ENCODE measurements at regions not wholly inside any gene's neighbourhood (a gene's known extent, or its start where the extent isn't known, plus 50 kb on each side); places are given as distances from the start of the nearest gene placed in this dataset.

DNA sequence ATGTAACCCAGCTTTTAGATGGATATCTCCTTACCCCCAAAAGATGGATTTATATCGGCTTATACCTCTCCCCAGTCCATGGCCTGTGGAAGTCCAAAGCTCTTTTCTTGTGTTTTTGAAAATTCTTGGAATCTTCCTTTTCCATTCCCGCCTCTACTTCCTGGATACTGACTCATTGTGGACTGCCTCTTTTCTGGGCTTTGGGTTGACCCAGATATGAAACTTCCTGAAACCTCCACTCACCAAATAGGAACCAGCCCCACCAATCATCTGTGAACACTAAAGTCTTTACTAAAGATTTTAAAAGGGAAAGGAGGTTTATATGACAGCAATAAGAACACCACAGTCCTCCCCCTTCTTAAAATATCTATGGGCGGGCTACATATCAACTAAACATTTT, 163.4 kb upstream of the SYN3 start:
- DNase-seq: no peak
- Mint-ChIP-seq H3K27me3 (no peaks in the 10 kb centered on the region), H3K9me3 (no peaks in the 10 kb centered on the region), H3K4me1 (ENCODE audit: low read depth) (no peaks in the 10 kb centered on the region), H3K4me3 (no peak overlapping the region), H3K36me3 (ENCODE audit: low read depth) (no peaks in the 10 kb centered on the region), H3K27ac (no peak overlapping the region)

GRCh38 chr22:33220476-33221080, 162.4 kb upstream of the SYN3 start:
- H3K27ac Mint-ChIP-seq: no peak overlapping the region
- no peaks in the 10 kb centered on the region for H3K27me3 Mint-ChIP-seq
- DNase-seq: no peak
- H3K9me3 Mint-ChIP-seq: no peaks in the 10 kb centered on the region
- no peak overlapping the region for H3K4me3 Mint-ChIP-seq
- H3K36me3 Mint-ChIP-seq (ENCODE audit: low read depth): no peaks in the 10 kb centered on the region
- H3K4me1 Mint-ChIP-seq (ENCODE audit: low read depth): no peaks in the 10 kb centered on the region

DNA sequence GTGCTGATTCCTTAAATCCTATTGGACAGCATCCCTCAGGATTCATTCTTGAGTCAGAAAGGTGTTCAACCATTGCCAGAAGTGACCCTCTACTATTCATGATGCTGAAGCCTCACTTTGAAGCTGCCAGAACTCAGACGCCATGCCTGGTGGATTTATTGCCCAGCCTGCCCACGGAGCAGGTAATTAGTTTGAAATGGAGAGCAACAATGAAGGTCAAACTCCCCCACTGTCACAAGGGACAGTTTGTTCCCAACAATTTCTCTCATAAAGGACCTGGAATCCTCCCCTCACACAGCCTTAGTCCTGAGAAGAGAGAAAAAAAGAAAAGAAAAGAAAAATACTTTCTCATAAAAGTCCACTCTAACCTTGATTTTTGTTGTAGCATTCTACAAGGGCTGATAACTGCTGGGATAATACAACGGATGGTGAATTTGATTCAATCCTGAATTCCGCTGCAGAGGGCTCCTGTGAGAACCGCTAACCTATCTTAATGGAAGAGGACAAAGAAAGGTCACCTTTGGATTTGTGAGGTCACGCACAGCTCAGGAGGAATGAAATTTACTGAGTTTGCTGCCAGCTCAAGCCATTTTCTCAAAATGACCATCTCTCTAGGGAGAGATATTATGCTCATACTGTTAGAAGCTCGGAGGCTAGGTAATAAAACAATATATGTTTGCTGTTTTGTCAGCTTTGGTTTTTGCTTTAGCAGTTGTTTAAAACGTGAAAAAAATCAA, 161.6 kb upstream of the SYN3 start:
- H3K27me3 Mint-ChIP-seq: no peaks in the 10 kb centered on the region
- H3K4me1 Mint-ChIP-seq (ENCODE audit: low read depth): no peaks in the 10 kb centered on the region
- no peaks in the 10 kb centered on the region for H3K36me3 Mint-ChIP-seq (ENCODE audit: low read depth)
- DNase-seq: no peak
- no peak overlapping the region for H3K27ac Mint-ChIP-seq
- H3K4me3 Mint-ChIP-seq: no peak overlapping the region
- no peaks in the 10 kb centered on the region for H3K9me3 Mint-ChIP-seq

- no peak overlapping the region for H3K4me3 Mint-ChIP-seq
- no peaks in the 10 kb centered on the region for H3K4me1 Mint-ChIP-seq (ENCODE audit: low read depth)
- DNase-seq: no peak
- H3K27ac Mint-ChIP-seq: no peak overlapping the region
- H3K9me3 Mint-ChIP-seq: no peaks in the 10 kb centered on the region
- no peaks in the 10 kb centered on the region for H3K36me3 Mint-ChIP-seq (ENCODE audit: low read depth)
- H3K27me3 Mint-ChIP-seq: peaks cover 13% of the 10 kb centered on the region
Measured at GRCh38 chr22:33213383-33214075, 155.3 kb upstream of the SYN3 start.

GRCh38 chr22:33209930-33210784, 152.0 kb upstream of the SYN3 start:
- Mint-ChIP-seq H3K9me3 (no peaks in the 10 kb centered on the region), H3K4me1 (ENCODE audit: low read depth) (no peaks in the 10 kb centered on the region), H3K4me3 (no peak overlapping the region), H3K36me3 (ENCODE audit: low read depth) (no peaks in the 10 kb centered on the region), H3K27me3 (peaks cover 15% of the 10 kb centered on the region), H3K27ac (no peak overlapping the region)
- peak; percentile 28 for DNase-seq

DNA sequence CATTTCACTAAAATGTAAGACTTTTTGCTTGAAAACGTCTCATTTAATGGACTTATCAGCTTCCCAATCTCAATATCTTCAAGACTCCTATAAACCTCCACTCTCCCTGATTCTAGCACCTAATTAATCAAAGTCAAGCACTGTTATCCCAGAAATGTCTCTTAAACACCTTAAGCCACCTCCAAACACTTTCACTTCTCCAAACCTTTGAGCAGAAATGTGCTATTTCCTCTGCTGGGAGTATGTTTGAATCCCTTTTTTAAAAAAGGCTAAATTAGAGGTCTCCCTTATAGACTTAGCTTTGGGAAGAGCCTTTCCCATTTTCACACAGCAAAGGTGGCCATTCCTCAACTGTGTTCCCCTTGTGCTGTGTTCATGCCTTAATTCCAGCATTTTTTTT, 146.2 kb upstream of the SYN3 start:
- Mint-ChIP-seq H3K27ac (no peak overlapping the region), H3K4me1 (ENCODE audit: low read depth) (no peaks in the 10 kb centered on the region), H3K27me3 (peaks cover 15% of the 10 kb centered on the region), H3K9me3 (no peaks in the 10 kb centered on the region), H3K4me3 (no peak overlapping the region), H3K36me3 (ENCODE audit: low read depth) (no peaks in the 10 kb centered on the region)
- no peak for DNase-seq

DNA sequence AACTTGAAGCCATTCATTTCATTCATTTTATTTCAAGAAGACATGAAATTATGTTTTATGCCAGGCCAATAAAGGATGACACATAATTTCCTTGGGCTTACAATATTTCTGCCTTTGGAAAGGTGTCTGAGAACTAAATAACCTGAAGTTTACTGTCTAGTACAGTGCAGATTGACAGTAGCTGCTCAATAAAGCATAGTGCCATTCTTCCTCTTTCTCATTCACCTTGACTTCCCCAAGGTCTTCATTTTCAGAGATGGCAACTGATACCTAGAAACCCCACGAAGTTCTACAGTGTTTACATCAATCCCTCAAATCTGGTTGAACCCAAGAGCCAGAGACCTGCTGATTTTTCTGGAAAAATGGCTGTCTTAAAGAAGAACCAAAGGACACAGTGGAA, 144.3 kb upstream of the SYN3 start:
- H3K27ac Mint-ChIP-seq: no peak overlapping the region
- H3K4me3 Mint-ChIP-seq: no peak overlapping the region
- H3K4me1 Mint-ChIP-seq (ENCODE audit: low read depth): no peaks in the 10 kb centered on the region
- no peaks in the 10 kb centered on the region for H3K36me3 Mint-ChIP-seq (ENCODE audit: low read depth)
- H3K9me3 Mint-ChIP-seq: no peaks in the 10 kb centered on the region
- no peak for DNase-seq
- peaks cover 15% of the 10 kb centered on the region for H3K27me3 Mint-ChIP-seq

GRCh38 chr22:33194529-33195077, 136.4 kb upstream of the SYN3 start:
- Mint-ChIP-seq H3K4me1 (ENCODE audit: low read depth) (no peaks in the 10 kb centered on the region), H3K27ac (no peak overlapping the region), H3K27me3 (peaks cover 13% of the 10 kb centered on the region), H3K9me3 (no peaks in the 10 kb centered on the region), H3K4me3 (no peak overlapping the region), H3K36me3 (ENCODE audit: low read depth) (no peaks in the 10 kb centered on the region)
- DNase-seq: no peak

- H3K9me3 Mint-ChIP-seq: peaks cover 2% of the 10 kb centered on the region
- no peak overlapping the region for H3K4me3 Mint-ChIP-seq
- no peak for DNase-seq
- peaks cover 15% of the 10 kb centered on the region for H3K27me3 Mint-ChIP-seq
- H3K27ac Mint-ChIP-seq: no peak overlapping the region
- no peaks in the 10 kb centered on the region for H3K36me3 Mint-ChIP-seq (ENCODE audit: low read depth)
- no peaks in the 10 kb centered on the region for H3K4me1 Mint-ChIP-seq (ENCODE audit: low read depth)
Measured at GRCh38 chr22:33192156-33192555, 134.0 kb upstream of the SYN3 start.

GRCh38 chr22:33188326-33188725, 130.1 kb upstream of the SYN3 start:
- H3K27me3 Mint-ChIP-seq: peaks cover 14% of the 10 kb centered on the region

DNA sequence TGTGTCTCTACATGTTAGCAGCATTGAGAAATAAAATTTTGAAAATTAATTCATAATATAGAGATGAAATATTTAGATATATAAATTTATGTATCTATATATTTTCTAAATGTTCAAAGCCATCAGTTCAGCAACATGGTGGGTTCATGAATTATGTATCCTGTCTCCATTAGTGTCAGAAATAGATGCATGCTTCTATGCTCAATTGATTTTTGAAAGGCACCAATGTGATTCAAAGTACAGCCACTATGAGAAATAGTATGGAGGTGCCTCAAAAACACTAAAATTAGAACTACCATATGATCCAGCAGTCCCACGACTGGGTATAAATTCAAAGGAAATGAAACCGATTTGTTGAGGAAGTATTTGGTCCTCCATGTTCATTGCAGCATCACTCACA, 128.6 kb upstream of the SYN3 start:
- DNase-seq: no peak
- Mint-ChIP-seq H3K36me3 (ENCODE audit: low read depth) (no peaks in the 10 kb centered on the region), H3K4me3 (no peak overlapping the region), H3K9me3 (peaks cover 4% of the 10 kb centered on the region), H3K27ac (no peak overlapping the region), H3K4me1 (ENCODE audit: low read depth) (no peaks in the 10 kb centered on the region), H3K27me3 (peaks cover 12% of the 10 kb centered on the region)

More at GRCh38 chr22:33188326-33188725, 130.1 kb upstream of the SYN3 start:
- no peak for DNase-seq
- H3K9me3 Mint-ChIP-seq: peaks cover 4% of the 10 kb centered on the region
- H3K27ac Mint-ChIP-seq: no peak overlapping the region
- no peaks in the 10 kb centered on the region for H3K36me3 Mint-ChIP-seq (ENCODE audit: low read depth)
- H3K4me3 Mint-ChIP-seq: no peak overlapping the region
- H3K4me1 Mint-ChIP-seq (ENCODE audit: low read depth): no peaks in the 10 kb centered on the region

GRCh38 chr22:33180356-33180755, 122.2 kb upstream of the SYN3 start:
- H3K4me1 Mint-ChIP-seq (ENCODE audit: low read depth): no peaks in the 10 kb centered on the region
- H3K4me3 Mint-ChIP-seq: no peak overlapping the region
- H3K36me3 Mint-ChIP-seq (ENCODE audit: low read depth): no peaks in the 10 kb centered on the region
- no peaks in the 10 kb centered on the region for H3K9me3 Mint-ChIP-seq
- no peak for DNase-seq
- no peak overlapping the region for H3K27ac Mint-ChIP-seq
- peaks cover 7% of the 10 kb centered on the region for H3K27me3 Mint-ChIP-seq

- H3K4me3 Mint-ChIP-seq: no peak overlapping the region
- peaks cover 24% of the 10 kb centered on the region for H3K27me3 Mint-ChIP-seq
- no peak overlapping the region for H3K27ac Mint-ChIP-seq
- H3K4me1 Mint-ChIP-seq (ENCODE audit: low read depth): no peaks in the 10 kb centered on the region
- H3K9me3 Mint-ChIP-seq: no peaks in the 10 kb centered on the region
- no peaks in the 10 kb centered on the region for H3K36me3 Mint-ChIP-seq (ENCODE audit: low read depth)
- DNase-seq: no peak
Measured at GRCh38 chr22:33167998-33168790, 110.0 kb upstream of the SYN3 start.

DNA sequence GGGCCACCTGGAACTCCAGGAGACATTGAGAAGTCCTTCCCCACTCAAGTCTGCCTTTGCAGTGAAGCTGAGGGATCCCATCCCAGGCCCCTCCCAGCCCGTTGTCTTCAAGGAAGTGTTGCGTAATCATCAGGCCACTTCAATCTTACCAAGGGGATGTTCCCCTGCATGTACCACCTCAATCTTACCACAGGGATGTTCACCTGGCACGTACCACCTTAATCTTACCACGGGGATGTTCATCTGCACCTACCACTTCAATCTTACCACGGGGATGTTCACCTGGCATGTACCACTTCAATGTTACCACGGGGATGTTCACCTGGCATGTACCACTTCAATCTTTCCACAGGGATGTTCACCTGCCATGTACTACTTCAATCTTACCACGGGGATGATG, 108.0 kb upstream of the SYN3 start:
- no peak for DNase-seq
- Mint-ChIP-seq H3K36me3 (ENCODE audit: low read depth) (no peaks in the 10 kb centered on the region), H3K4me1 (ENCODE audit: low read depth) (no peaks in the 10 kb centered on the region), H3K27me3 (peaks cover 28% of the 10 kb centered on the region), H3K4me3 (no peak overlapping the region), H3K9me3 (no peaks in the 10 kb centered on the region), H3K27ac (no peak overlapping the region)
